Fibroblast of gingiva (primary cell): ENCODE measurements at regions not wholly inside any gene's neighbourhood (a gene's known extent, or its start where the extent isn't known, plus 50 kb on each side); places are given as distances from the start of the nearest gene placed in this dataset.

ENCODE experiments used
- DNase-seq: peaks from one replicate; pipeline ENCODE4 v3.0.0-alpha.2; 2011; ENCODE audit warnings: low read depth

DNA sequence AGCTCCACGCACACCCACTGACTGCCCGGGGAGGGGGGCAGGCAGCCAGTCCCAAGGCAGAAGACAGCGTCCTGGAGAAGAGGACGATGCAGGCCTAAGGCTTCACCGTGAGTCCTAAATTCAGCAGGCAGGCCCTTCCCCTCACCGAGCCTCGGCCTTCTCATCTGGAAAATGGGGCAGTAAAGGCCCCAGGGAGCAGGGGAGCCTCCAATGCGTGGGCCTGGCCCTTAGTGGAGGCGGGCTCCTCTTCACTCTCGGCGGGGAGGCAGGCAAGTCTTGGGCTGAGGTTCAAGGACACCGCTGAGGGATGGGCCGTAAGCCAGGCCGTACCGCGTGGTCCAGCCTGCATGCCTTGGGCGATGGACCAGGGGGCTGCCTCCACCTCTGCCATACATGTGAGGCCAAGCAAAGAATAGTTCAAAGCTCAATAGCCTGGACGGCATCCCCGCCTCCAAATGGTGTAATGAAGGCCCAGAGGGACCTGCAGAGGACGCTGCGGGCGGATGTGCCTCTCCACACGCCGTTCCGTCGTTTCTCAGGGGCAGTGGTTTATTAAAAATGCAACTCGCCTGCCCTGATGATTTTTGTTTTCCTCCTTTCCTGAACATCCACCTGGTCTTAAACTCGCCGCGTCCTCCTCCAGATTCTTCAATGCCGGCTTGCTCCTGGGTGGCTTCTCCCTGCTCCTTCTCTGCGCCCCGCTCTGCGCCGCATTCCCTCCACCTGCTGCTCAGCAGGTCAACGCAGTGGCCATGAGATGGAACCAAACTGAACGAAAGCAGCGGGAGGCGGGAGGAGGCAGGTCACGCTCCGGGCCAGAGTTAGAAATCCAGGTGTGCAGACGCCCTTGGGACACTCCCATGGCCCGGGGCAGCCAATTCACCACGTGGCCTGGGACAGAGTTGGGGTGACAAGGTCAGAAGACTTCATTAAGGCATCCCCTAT lies 627.8 kb downstream of the TBC1D22A start:
- DNase-seq: no peak

DNA sequence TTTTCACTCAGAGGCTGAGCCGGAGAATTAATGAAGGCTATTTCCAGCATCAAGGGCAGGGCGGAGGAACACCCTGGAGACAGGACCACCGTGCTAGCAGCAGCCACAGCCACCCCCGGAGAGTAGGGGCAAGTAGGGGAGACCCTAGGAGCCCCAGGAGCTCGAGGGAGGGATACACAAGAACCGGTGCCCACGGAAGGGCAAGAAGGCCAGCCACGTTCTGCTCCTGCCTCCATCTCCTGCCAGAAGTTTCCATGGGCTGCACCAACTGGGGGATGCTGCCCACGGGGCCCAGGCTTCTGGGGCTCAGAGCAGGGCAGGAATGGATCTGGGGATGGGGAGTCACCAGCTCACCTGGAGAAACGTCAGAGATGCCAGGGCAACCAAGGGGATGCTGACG lies 626.8 kb downstream of the TBC1D22A start:
- DNase-seq: no peak

GRCh38 chr22:47388778-47389177 lies 626.3 kb downstream of the TBC1D22A start:
- DNase-seq: no peak

DNA sequence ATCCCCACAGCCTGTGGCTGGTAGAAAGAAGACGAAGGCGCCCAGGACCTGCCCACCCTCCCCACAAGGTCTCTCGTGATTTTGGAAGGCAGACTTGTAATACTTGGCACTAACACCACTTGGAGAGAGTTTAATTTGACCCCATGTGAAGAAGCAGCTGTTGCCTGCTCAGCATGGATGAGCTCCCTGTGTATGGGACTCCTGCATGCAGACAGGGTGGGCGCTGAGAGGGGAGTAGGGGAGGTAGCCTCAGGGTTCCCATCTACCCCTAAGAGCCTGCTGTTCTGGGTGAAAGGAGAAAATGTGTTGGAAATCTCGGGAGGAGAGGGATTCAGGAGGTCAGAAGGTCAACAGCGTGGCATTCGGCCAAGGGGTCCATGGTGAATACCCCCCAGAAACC lies 625.9 kb downstream of the TBC1D22A start:
- no peak for DNase-seq

DNA sequence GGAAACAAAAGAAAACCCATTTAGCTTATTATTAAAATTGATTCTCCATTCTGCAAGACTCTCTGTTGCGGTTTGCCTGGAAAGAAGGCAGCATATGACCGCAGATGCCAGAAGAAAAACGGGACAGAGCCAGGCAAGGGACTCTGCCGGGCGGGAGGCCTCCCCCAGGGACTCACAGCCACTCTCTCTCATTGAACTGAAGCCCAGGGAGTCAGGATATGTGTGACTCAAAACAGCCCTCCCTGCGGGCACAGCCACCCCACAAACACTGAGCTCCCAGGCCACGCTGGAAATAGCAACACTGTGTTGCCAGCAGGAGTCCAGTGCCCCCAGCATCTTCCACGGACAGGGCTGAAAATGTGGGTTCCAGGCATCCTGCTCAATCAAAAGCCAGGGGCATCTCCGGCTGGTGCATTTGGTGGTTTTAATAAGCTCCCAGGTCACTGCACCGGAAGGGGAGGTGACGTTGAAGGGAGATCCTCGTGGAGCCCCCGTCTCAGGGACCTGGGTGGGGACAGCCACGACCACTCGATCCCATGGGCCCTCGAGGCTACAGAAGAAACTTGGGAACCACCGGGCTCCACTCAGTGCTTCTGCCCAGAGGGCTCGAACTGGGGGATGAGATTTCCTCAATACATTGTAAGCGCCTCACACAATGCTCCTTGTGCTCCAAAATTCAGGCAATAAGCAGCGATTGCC lies 624.5 kb downstream of the TBC1D22A start:
- DNase-seq: no peak

GRCh38 chr22:47384977-47385376 lies 622.5 kb downstream of the TBC1D22A start:
- DNase-seq: no peak

DNA sequence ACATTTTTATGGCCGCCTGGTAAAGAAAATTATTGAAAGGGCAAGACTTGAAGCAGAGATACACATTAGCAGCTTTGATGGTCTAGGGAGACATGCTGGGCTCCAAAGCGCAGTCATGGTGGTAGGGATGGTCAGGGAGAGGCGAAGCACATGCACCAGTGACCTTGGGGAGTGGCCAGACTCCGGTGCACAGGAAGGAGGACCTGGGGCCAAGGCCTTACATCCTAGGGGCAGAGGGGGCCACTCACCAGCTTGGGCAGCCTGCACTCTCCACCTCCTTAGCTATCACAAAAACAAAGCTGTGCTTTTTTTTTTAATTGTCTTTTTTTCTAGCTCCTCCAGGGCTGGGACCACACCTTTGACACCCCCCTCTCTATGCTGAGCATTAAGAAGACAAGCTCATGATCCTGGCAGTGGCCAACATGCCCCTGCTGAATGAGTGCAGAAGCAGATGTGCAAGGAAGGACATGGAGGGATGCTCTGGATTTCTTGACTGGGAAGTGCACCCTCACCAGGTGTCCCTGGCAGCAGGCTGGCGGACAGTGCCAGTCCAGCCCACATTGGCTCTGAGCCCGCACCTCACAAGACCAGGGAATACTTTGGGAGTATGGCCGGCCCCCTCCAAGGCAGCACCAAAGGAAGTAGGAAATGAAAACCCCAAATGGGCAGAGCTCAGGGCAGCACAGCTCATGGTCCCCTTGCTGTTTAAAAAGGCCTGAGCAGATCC lies 619.9 kb downstream of the TBC1D22A start:
- DNase-seq: no peak

- DNase-seq: no peak
These were observed 618.8 kb downstream of the TBC1D22A start for GRCh38 chr22:47381240-47381639.

- DNase-seq: no peak
These were observed 618.2 kb downstream of the TBC1D22A start for GRCh38 chr22:47380692-47381091.

DNA sequence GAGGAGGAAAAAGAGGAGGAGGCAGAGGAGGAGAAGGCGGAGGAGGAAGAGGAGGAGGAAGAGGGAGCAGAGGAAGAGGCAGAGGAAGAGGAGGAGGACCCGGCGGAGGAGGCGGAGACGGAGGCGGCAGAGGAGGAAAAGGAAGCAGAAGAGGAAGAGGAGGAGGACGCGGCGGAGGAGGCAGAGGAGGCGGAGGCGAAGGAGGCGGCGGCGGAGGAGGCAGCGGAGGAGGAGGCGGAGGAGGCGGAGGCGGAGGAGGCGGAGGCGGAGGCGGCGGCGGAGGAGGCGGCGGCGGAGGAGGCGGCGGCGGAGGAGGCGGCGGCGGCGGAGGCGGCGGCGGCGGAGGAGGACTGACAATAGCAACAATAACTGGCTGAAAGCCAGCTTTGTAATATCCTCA lies 616.6 kb downstream of the TBC1D22A start:
- DNase-seq: no peak

GRCh38 chr22:47377926-47378560 lies 615.6 kb downstream of the TBC1D22A start:
- DNase-seq: no peak

DNA sequence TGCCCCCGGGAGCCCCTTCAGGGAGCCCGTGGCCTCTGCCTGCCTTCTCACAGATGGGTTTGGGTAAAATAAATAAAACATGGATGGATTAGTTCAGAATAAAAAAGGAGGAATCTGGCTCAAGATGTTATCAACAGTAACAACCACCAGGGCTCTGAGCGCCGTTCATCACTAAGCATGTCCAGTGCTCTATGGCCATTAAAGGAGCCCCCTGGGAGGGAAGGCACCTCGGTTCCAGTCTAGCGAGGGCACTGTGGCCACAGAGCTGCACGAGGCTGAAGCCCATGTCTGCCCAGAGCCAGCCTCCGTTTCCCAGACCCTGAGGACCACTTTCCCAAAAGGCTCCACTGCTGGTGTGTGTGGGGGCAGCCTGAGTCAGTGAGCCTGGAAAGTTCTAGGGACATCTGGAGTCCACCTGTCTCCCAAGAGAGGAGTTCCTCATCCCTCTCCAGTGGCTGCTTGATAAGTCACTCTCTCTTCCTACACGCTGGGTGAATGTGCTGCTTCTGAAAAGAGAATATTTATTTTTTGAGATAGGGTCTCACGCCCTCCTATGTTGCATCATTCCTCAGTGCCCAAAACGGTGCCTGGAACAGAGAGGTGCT lies 614.6 kb downstream of the TBC1D22A start:
- DNase-seq: no peak

- DNase-seq: no peak
These were observed 613.9 kb downstream of the TBC1D22A start for GRCh38 chr22:47376322-47376700.

- no peak for DNase-seq
These were observed 613.3 kb downstream of the TBC1D22A start for GRCh38 chr22:47375621-47376321.

- no peak for DNase-seq
These were observed 612.6 kb downstream of the TBC1D22A start for GRCh38 chr22:47374901-47375575.

DNA sequence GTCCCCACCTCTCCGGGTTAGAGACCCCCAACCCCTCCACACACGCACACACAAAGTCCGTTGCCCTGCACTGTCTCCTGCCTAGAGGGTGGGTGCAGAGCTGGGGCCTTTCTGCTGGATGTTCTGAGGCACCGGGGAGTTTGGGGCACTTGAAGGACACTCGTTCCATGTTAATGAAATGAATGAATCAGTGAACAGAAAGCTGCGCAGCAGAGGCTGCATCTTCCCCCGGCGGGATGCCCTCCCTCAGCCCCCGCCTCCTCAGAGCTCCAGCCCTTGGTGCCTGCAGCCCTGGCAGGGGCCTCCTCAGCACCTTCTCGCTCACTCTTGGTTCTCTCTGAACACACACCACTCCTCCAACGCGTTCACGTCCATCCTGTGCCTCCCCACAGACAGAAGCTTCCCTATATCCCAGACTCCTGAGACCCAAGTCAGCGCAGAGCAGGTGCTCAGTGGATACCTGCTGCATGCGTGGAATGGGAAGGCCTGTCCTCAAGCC lies 611.9 kb downstream of the TBC1D22A start:
- no peak for DNase-seq

GRCh38 chr22:47373648-47374272 lies 611.3 kb downstream of the TBC1D22A start:
- no peak for DNase-seq

- no peak for DNase-seq
These were observed 610.3 kb downstream of the TBC1D22A start for GRCh38 chr22:47372596-47373385.

DNA sequence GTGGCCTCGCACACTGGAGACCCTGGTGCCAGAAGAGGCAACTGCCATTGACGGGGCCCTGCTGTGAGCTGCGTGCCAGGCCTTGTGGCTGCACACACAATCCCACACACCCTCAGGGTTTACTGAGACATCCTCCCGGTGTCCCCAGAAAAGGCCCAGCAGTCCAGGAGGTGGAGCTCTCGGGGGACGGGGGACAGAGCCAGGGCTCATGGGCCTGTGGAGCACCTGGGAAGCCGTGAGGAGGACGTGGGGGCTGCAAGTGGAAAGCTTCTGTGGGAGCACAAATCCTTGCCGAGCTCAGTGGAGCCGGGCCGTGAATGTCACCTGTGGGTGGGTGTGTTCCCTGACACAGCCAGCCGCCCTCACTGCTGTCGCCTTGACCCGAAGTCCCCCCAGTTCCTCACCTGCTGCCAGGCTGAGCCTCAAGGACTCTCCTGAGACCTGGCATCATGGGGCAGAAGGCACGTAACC lies 609.7 kb downstream of the TBC1D22A start:
- no peak for DNase-seq
